Heart left ventricle (tissue), 13 donors: ENCODE measurements at regions not wholly inside any gene's neighbourhood (a gene's known extent, or its start where the extent isn't known, plus 50 kb on each side); places are given as distances from the start of the nearest gene placed in this dataset.

ENCODE experiments used
- POLR2A ChIP-seq, 2 donors: fragments of 450-650 bp; IDR thresholded peaks; one replicate each; pipeline ENCODE4 v1.6.1; 2017; ENCODE audit warnings: antibody characterized with exemption in 2 of 2, mild to moderate bottlenecking in 2 of 2, moderate library complexity in 2 of 2
- TF ChIP-seq, protein P1 (sequence below), 12 donors: fragments of 200-600 bp; sonication (generic) in 4 of 12; IDR thresholded peaks; one replicate each; pipeline versions ENCODE4 v1.5.0 to v1.8.0; 2018 to 2022; ENCODE audit warnings: antibody characterized with exemption in 12 of 12, mild to moderate bottlenecking in 5 of 12
- donor health status: ischemic (EF 13 %, LVEDD 7.1; RV severe dilation, severe dysfunction).
- donor health status: DM: no; HTN: yes; CAD: no.
- donor health status: DM: no; HTN: no; CAD: no.
- donor health status: ischemic (EF 25% LVEDD 6.9; RV normal size, moderate dysfunction).
- donor health status: ischemic (EF 25% LVEDD 5.7; RV mildly dilated, moderate dysfunction).
- donor health status: ischemic (EF 35%, LVEDD 5.7; RV mildly dilated, moderate dysfunction).
- donor health status: nonischemic (EF 11% LVEDD 7.7; RV severe dilation, severe dysfunction).
- donor health status: DM: yes; HTN: yes; CAD: no.
- donor health status: PGD.
- donor health status: ischemic (EF 29% LVEDD 5.4; RV normal size, mild dysfunction).
- donor health status: nonischemic (EF 23%, LVEDD 6.1; RV moderate dilation, normal function).

DNA sequence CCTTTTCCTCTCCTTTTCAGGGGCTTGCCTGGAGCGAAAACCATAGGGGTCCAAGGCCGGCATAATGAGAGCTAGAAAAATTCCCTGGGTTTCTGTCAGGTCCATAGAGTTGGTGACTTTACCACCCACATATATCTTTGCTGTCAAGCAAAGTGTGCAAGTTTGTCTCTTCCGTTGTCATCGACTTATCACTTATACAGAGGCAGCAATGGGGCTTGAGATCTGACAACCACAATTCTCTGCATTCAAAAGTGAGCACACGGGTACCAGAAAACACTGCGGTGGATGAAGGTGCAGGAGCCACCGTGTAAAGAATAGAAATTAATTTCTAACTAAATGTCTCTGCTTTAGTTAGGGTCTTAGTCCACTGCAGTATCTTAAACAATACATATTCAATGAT, 162.3 kb downstream of the DAD1 start:
- TF ChIP-seq, protein P1, sequence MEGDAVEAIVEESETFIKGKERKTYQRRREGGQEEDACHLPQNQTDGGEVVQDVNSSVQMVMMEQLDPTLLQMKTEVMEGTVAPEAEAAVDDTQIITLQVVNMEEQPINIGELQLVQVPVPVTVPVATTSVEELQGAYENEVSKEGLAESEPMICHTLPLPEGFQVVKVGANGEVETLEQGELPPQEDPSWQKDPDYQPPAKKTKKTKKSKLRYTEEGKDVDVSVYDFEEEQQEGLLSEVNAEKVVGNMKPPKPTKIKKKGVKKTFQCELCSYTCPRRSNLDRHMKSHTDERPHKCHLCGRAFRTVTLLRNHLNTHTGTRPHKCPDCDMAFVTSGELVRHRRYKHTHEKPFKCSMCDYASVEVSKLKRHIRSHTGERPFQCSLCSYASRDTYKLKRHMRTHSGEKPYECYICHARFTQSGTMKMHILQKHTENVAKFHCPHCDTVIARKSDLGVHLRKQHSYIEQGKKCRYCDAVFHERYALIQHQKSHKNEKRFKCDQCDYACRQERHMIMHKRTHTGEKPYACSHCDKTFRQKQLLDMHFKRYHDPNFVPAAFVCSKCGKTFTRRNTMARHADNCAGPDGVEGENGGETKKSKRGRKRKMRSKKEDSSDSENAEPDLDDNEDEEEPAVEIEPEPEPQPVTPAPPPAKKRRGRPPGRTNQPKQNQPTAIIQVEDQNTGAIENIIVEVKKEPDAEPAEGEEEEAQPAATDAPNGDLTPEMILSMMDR (IDR thresholded peaks at IDR 0.05), result no peak
- TF ChIP-seq POLR2A (IDR thresholded peaks at IDR 0.05), result no peak
